HG03378 (cell line): ENCODE measurements at regions not wholly inside any gene's neighbourhood (a gene's known extent, or its start where the extent isn't known, plus 50 kb on each side); places are given as distances from the start of the nearest gene placed in this dataset.

ENCODE experiments used
- ATAC-seq: cut with Tn5 transposase; IDR thresholded peaks from one replicate; pipeline ENCODE4 v1.9.1; 2021; ENCODE audit warnings: mild to moderate bottlenecking, moderate library complexity; ENCODE audit not compliant: unreplicated experiment

- no peak for ATAC-seq
These were observed 83.0 kb upstream of the ATF3 start for GRCh38 chr1:212525479-212526110.

- no peak for ATAC-seq
These were observed 82.5 kb upstream of the ATF3 start for GRCh38 chr1:212526111-212526491.

GRCh38 chr1:212528501-212528900 lies 80.1 kb upstream of the ATF3 start:
- no peak for ATAC-seq

GRCh38 chr1:212529211-212529741 lies 79.3 kb upstream of the ATF3 start:
- no peak for ATAC-seq

- no peak for ATAC-seq
These were observed 77.3 kb upstream of the ATF3 start for GRCh38 chr1:212531267-212531666.

- ATAC-seq: no peak
These were observed 76.8 kb upstream of the ATF3 start for GRCh38 chr1:212531796-212532195.

GRCh38 chr1:212532469-212533147 lies 76.0 kb upstream of the ATF3 start:
- ATAC-seq: no peak

- no peak for ATAC-seq
These were observed 75.4 kb upstream of the ATF3 start for GRCh38 chr1:212533148-212533517.

GRCh38 chr1:212536586-212536985 lies 72.0 kb upstream of the ATF3 start:
- ATAC-seq: no peak

GRCh38 chr1:212537610-212538009 lies 71.0 kb upstream of the ATF3 start:
- ATAC-seq: no peak

GRCh38 chr1:212539737-212540430 lies 68.7 kb upstream of the ATF3 start:
- ATAC-seq: no peak

- no peak for ATAC-seq
These were observed 65.8 kb upstream of the ATF3 start for GRCh38 chr1:212542761-212543187.

- no peak for ATAC-seq
These were observed 64.5 kb upstream of the ATF3 start for GRCh38 chr1:212544110-212544509.

GRCh38 chr1:212545941-212546635 lies 62.5 kb upstream of the ATF3 start:
- ATAC-seq: no peak

GRCh38 chr1:212549503-212550017 lies 59.0 kb upstream of the ATF3 start:
- no peak for ATAC-seq

- no peak for ATAC-seq
These were observed 56.6 kb upstream of the ATF3 start for GRCh38 chr1:212551929-212552328.

- no peak for ATAC-seq
These were observed 54.9 kb upstream of the ATF3 start for GRCh38 chr1:212553676-212554075.

- ATAC-seq: no peak
These were observed 54.2 kb upstream of the ATF3 start for GRCh38 chr1:212554401-212554800.

GRCh38 chr1:212555426-212555825 lies 53.1 kb upstream of the ATF3 start:
- no peak for ATAC-seq

- ATAC-seq: no peak
These were observed 51.6 kb upstream of the ATF3 start for GRCh38 chr1:212556822-212557549.
